NB4 (cell line): ENCODE measurements at regions not wholly inside any gene's neighbourhood (a gene's known extent, or its start where the extent isn't known, plus 50 kb on each side); places are given as distances from the start of the nearest gene placed in this dataset.

Experiments
- DNase-seq: peaks from one replicate; pipeline ENCODE4 v3.0.0; 2010; ENCODE audit warnings: low read depth
- H3K4me3 ChIP-seq: one replicate; pipeline ENCODE4 v1.5.1; 2011; ENCODE audit warnings: mild to moderate bottlenecking, low read depth, low read length, moderate library complexity
- CTCF ChIP-seq: IDR thresholded peaks from one replicate; pipeline ENCODE4 v1.5.1; 2012; ENCODE audit warnings: low read depth, low read length
- MAX ChIP-seq: IDR thresholded peaks from 2 replicates; pipeline ENCODE4 v1.6.1; 2011; ENCODE audit warnings: low read depth, low read length
- MYC ChIP-seq: IDR thresholded peaks from 2 replicates; pipeline ENCODE4 v1.6.1; 2011; ENCODE audit warnings: low read depth, low read length
- POLR2A ChIP-seq: IDR thresholded peaks from 2 replicates; pipeline ENCODE4 v1.6.1; 2011; ENCODE audit warnings: mild to moderate bottlenecking; ENCODE audit not compliant: insufficient read length; ENCODE audit errors: extremely low read depth

- H3K4me3 ChIP-seq, result no peak overlapping the region
- DNase-seq, result no peak
- TF ChIP-seq MAX (no peak), POLR2A (no peak), MYC (no peak), CTCF (no peak)
Observed at GRCh38 chr11:69992943-69993694, 85.0 kb upstream of the ANO1 start.

- TF ChIP-seq CTCF, result no peak
- TF ChIP-seq MYC, result no peak
- no peak for TF ChIP-seq POLR2A
- TF ChIP-seq MAX, result no peak
- no peak overlapping the region for H3K4me3 ChIP-seq
- DNase-seq, result no peak
Observed at GRCh38 chr11:69994810-69995209, 83.3 kb upstream of the ANO1 start.

- DNase-seq, result no peak
Observed at GRCh38 chr11:69995697-69996096, 82.4 kb upstream of the ANO1 start.

GRCh38 chr11:69996451-69996850 lies 81.7 kb upstream of the ANO1 start:
- H3K4me3 ChIP-seq, result no peak overlapping the region
- no peak for TF ChIP-seq POLR2A
- no peak for TF ChIP-seq MAX
- no peak for TF ChIP-seq CTCF
- TF ChIP-seq MYC, result no peak
- DNase-seq, result no peak

More at GRCh38 chr11:69995697-69996096, 82.4 kb upstream of the ANO1 start:
- H3K4me3 ChIP-seq, result no peak overlapping the region
- TF ChIP-seq MYC (no peak), MAX (no peak), POLR2A (no peak), CTCF (no peak)

GRCh38 chr11:69997352-69997751 lies 80.8 kb upstream of the ANO1 start:
- no peak overlapping the region for H3K4me3 ChIP-seq
- TF ChIP-seq MAX, result no peak
- TF ChIP-seq MYC, result no peak
- no peak for TF ChIP-seq POLR2A
- no peak for TF ChIP-seq CTCF
- no peak for DNase-seq
